DND-41 (cell line): ENCODE measurements at regions not wholly inside any gene's neighbourhood (a gene's known extent, or its start where the extent isn't known, plus 50 kb on each side); places are given as distances from the start of the nearest gene placed in this dataset.

ENCODE experiments used
- ATAC-seq: fragments of 200-7000 bp; cut with Tn5 transposase; 3 replicates; pipeline ENCODE4 v1.9.1; 2021; ENCODE audit warnings: low read depth; ENCODE audit not compliant: insufficient read depth
- DNase-seq: peaks from one replicate; pipeline ENCODE4 v3.0.0-alpha.2; 2020
- H2AFZ ChIP-seq: 2 replicates; pipeline ENCODE4 v1.6.0; 2012; ENCODE audit warnings: low read depth, low read length
- H3K27ac ChIP-seq: 2 replicates; pipeline ENCODE4 v1.5.1; 2012; ENCODE audit warnings: low read length, inconsistent platforms
- H3K27me3 ChIP-seq: fragments of 200-600 bp; sonication (generic); 2 replicates; pipeline ENCODE4 v1.6.0; 2012; ENCODE audit warnings: low read length, mild to moderate bottlenecking, inconsistent platforms; ENCODE audit not compliant: insufficient read depth, poor library complexity
- H3K36me3 ChIP-seq: 2 replicates; pipeline ENCODE4 v1.5.1; 2012; ENCODE audit warnings: low read length, inconsistent platforms; ENCODE audit not compliant: insufficient read depth
- H3K4me1 ChIP-seq: 2 replicates; pipeline ENCODE4 v1.5.1; 2012; ENCODE audit warnings: mild to moderate bottlenecking, low read length; ENCODE audit not compliant: insufficient read depth
- H3K4me2 ChIP-seq: 2 replicates; pipeline ENCODE4 v1.6.0; 2012; ENCODE audit warnings: mild to moderate bottlenecking, moderate library complexity, low read length, inconsistent platforms; ENCODE audit not compliant: insufficient read depth
- H3K4me3 ChIP-seq, 2 experiments: fragments of 200-600 bp in 1 of 2; shearing (Covaris generic) in 1 of 2; 2 replicates each; pipeline ENCODE4 v1.5.1; 2012 to 2016; ENCODE audit warnings: inconsistent platforms in 2 of 2, low read length in 2 of 2, mild to moderate bottlenecking in 2 of 2, low read depth in 1 of 2, moderate library complexity in 1 of 2
- H3K79me2 ChIP-seq: 2 replicates; pipeline ENCODE4 v1.6.0; 2012; ENCODE audit warnings: low read length, inconsistent platforms; ENCODE audit not compliant: insufficient read depth
- H3K9ac ChIP-seq: 2 replicates; pipeline ENCODE4 v1.6.0; 2012; ENCODE audit warnings: low read depth, mild to moderate bottlenecking, inconsistent platforms, low read length, moderate library complexity
- H3K9me3 ChIP-seq: 2 replicates; pipeline ENCODE4 v1.5.1; 2012; ENCODE audit warnings: low read length, moderate library complexity, mild to moderate bottlenecking, inconsistent platforms; ENCODE audit not compliant: insufficient read depth, severe bottlenecking
- H4K20me1 ChIP-seq: 2 replicates; pipeline ENCODE4 v1.6.0; 2012; ENCODE audit warnings: low read length; ENCODE audit not compliant: insufficient read depth
- EZH2 ChIP-seq: IDR thresholded peaks from 3 replicates; pipeline ENCODE4 v1.6.1; 2012; ENCODE audit warnings: borderline replicate concordance, low read depth, mild to moderate bottlenecking, moderate library complexity, low read length, inconsistent platforms; ENCODE audit not compliant: severe bottlenecking
- TF ChIP-seq, protein P1 (sequence below): IDR thresholded peaks from 2 replicates; pipeline ENCODE4 v1.5.1; 2012; ENCODE audit warnings: borderline replicate concordance, low read length, moderate library complexity, mild to moderate bottlenecking; ENCODE audit not compliant: poor library complexity, severe bottlenecking; ENCODE audit errors: extremely low read depth

DNA sequence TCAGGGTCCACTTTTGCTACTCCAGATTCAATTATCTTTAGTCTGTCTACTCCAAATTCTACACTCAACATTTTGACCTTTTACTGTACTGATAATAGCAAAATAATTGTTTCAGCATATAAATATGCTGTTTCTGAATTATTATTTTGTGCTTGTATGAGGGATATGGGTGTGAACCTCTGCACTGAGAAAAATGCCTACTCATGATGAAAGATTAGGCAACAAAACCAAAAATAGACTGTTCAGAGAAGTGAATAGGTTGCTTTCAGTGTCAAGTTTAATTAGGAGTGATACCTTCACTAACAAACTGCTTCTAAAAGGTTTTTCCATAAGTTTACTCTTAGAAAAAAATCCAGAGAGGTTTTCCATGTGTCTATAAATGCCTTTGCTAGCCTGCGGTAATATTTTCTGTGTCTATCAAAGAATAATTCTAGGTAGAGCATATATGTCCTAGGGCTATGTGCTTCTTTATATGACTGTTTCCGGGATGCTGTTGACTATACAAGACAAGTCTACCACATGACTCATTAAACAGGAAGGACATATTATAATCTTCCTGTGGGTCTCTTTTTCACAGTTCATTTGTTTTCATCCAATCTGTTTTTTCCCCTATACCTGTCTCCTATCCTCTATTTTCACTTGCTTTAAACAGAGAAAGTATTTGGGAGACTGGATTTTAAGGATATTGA is 218.5 kb upstream of the TTC14 start:
- Histone ChIP-seq H3K9me3 (no peaks in the 10 kb centered on the region), H3K4me2 (no peak overlapping the region), H3K4me3 (no peak overlapping the region), H4K20me1 (no peaks in the 10 kb centered on the region), H3K36me3 (no peaks in the 10 kb centered on the region), H3K27me3 (no peaks in the 10 kb centered on the region), H3K9ac (no peak overlapping the region), H3K27ac (no peak overlapping the region), H3K4me1 (no peaks in the 10 kb centered on the region), H3K79me2 (no peaks in the 10 kb centered on the region), H2AFZ (no peak overlapping the region)
- DNase-seq = no peak
- TF ChIP-seq, protein P1, sequence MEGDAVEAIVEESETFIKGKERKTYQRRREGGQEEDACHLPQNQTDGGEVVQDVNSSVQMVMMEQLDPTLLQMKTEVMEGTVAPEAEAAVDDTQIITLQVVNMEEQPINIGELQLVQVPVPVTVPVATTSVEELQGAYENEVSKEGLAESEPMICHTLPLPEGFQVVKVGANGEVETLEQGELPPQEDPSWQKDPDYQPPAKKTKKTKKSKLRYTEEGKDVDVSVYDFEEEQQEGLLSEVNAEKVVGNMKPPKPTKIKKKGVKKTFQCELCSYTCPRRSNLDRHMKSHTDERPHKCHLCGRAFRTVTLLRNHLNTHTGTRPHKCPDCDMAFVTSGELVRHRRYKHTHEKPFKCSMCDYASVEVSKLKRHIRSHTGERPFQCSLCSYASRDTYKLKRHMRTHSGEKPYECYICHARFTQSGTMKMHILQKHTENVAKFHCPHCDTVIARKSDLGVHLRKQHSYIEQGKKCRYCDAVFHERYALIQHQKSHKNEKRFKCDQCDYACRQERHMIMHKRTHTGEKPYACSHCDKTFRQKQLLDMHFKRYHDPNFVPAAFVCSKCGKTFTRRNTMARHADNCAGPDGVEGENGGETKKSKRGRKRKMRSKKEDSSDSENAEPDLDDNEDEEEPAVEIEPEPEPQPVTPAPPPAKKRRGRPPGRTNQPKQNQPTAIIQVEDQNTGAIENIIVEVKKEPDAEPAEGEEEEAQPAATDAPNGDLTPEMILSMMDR = no peak
- TF ChIP-seq EZH2 = no peak
- no peak for ATAC-seq

DNA sequence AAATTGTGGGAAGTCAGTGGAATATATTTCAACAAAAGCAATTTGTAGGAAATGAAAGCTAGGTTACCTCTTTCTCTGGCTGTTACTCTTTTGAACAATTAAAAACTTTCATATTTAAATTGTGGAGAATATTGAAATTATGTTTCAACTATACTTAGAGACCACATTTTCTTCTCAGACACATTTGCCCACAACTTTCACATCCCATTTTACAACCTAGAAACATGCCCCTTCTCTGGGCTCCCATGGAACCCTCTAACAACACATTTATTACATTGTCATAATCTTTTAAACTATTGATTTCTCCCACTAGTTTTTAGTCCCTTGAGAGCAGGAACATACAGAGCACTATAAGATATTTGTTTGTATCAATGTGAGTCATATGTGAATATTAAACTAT is 211.7 kb upstream of the TTC14 start:
- no peak overlapping the region for H3K4me3 ChIP-seq
- no peaks in the 10 kb centered on the region for H4K20me1 ChIP-seq
- no peak overlapping the region for H3K27ac ChIP-seq
- no peaks in the 10 kb centered on the region for H3K27me3 ChIP-seq
- no peak overlapping the region for H3K9ac ChIP-seq
- DNase-seq (no peak), ATAC-seq (no peak)
- H3K4me2 ChIP-seq = no peak overlapping the region
- H3K9me3 ChIP-seq = no peaks in the 10 kb centered on the region
- H2AFZ ChIP-seq = no peak overlapping the region
- no peaks in the 10 kb centered on the region for H3K4me1 ChIP-seq
- TF ChIP-seq, protein P1 = no peak
- no peak for TF ChIP-seq EZH2
- H3K79me2 ChIP-seq = no peaks in the 10 kb centered on the region
- H3K36me3 ChIP-seq = no peaks in the 10 kb centered on the region

DNA sequence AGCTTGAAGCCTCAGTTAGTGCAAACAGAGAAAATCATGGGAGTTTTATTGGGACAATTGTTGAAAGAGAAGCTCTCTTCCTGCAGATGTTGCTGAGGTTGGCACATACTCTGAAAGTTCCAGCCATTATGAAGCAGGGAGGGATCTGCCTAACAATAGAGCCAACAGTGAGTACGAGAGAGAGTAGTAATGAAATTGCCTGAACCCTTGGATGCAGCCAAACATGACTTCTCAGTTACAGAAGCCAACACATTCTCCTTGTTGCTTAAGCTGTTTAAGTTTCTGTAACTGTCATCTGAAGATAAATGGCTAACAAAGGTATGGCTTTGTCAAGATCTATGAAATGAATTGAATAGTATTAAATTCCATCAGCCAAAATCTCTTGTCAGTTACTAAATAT is 211.0 kb upstream of the TTC14 start:
- Histone ChIP-seq H3K4me2 (no peak overlapping the region), H3K79me2 (no peaks in the 10 kb centered on the region), H2AFZ (no peak overlapping the region), H3K36me3 (no peaks in the 10 kb centered on the region), H3K4me1 (no peaks in the 10 kb centered on the region), H3K27ac (no peak overlapping the region), H3K9me3 (no peaks in the 10 kb centered on the region), H3K4me3 (no peak overlapping the region), H3K27me3 (no peaks in the 10 kb centered on the region), H4K20me1 (no peaks in the 10 kb centered on the region), H3K9ac (no peak overlapping the region)
- no peak for DNase-seq
- TF ChIP-seq, protein P1 = no peak
- TF ChIP-seq EZH2 = no peak
- no peak for ATAC-seq
